GM10266 (cell line): ENCODE measurements at regions not wholly inside any gene's neighbourhood (a gene's known extent, or its start where the extent isn't known, plus 50 kb on each side); places are given as distances from the start of the nearest gene placed in this dataset.

Experiments used
- DNase-seq: peaks from one replicate; pipeline ENCODE4 v3.0.0; 2012; ENCODE audit errors: extremely low spot score
- TF ChIP-seq, protein P1 (sequence below): IDR thresholded peaks from 2 replicates; pipeline ENCODE4 v1.5.1; 2012; ENCODE audit warnings: mild to moderate bottlenecking, low read depth; ENCODE audit not compliant: control insufficient read depth, insufficient read depth; ENCODE audit errors: missing control alignments

DNA sequence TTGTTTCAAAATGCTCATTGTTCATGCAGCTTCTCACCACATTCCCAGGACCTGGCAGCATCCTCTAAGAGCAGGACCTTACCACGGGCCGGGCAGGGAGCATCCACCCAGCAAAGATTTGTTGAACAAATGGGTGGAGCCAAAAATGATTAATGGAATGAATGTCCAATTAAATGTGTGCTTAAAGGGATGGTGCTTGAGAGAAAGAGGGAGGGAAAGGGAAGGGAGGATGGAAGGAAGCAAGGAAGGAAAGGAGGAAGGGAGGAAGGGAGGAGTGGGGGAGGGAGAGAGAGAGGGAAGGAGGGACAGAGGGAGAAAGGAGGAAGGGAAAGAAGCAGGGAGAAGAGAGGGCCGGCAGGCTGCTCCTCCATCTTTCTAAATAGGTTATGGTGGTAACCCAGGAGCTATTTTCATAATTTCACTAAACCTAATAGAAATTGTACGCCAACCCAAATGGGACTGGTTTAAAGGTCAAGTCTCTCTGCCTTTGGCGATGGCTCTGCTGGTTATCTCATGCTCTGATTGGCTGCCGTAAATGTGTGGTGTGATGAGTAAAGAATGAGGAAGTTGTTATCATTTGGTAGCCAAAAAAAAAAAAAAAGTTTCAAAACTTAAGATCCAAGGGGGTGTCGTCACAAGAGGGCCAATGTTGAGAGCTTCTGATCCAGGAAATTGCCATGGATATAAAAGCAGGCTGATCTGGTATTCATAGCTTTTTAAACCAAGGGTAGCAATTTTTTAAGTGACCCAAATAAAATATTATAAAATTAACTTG lies 126.7 kb upstream of the FOXF1 start:
- DNase-seq: no peak

GRCh38 chr16:86384263-86384649 lies 126.1 kb upstream of the FOXF1 start:
- TF ChIP-seq, protein P1, sequence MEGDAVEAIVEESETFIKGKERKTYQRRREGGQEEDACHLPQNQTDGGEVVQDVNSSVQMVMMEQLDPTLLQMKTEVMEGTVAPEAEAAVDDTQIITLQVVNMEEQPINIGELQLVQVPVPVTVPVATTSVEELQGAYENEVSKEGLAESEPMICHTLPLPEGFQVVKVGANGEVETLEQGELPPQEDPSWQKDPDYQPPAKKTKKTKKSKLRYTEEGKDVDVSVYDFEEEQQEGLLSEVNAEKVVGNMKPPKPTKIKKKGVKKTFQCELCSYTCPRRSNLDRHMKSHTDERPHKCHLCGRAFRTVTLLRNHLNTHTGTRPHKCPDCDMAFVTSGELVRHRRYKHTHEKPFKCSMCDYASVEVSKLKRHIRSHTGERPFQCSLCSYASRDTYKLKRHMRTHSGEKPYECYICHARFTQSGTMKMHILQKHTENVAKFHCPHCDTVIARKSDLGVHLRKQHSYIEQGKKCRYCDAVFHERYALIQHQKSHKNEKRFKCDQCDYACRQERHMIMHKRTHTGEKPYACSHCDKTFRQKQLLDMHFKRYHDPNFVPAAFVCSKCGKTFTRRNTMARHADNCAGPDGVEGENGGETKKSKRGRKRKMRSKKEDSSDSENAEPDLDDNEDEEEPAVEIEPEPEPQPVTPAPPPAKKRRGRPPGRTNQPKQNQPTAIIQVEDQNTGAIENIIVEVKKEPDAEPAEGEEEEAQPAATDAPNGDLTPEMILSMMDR: no peak
- DNase-seq: no peak

More for the DNA sequence above, 126.7 kb upstream of the FOXF1 start:
- TF ChIP-seq, protein P1: no peak

GRCh38 chr16:86384980-86385379 lies 125.3 kb upstream of the FOXF1 start:
- TF ChIP-seq, protein P1: no peak
- DNase-seq: no peak

DNA sequence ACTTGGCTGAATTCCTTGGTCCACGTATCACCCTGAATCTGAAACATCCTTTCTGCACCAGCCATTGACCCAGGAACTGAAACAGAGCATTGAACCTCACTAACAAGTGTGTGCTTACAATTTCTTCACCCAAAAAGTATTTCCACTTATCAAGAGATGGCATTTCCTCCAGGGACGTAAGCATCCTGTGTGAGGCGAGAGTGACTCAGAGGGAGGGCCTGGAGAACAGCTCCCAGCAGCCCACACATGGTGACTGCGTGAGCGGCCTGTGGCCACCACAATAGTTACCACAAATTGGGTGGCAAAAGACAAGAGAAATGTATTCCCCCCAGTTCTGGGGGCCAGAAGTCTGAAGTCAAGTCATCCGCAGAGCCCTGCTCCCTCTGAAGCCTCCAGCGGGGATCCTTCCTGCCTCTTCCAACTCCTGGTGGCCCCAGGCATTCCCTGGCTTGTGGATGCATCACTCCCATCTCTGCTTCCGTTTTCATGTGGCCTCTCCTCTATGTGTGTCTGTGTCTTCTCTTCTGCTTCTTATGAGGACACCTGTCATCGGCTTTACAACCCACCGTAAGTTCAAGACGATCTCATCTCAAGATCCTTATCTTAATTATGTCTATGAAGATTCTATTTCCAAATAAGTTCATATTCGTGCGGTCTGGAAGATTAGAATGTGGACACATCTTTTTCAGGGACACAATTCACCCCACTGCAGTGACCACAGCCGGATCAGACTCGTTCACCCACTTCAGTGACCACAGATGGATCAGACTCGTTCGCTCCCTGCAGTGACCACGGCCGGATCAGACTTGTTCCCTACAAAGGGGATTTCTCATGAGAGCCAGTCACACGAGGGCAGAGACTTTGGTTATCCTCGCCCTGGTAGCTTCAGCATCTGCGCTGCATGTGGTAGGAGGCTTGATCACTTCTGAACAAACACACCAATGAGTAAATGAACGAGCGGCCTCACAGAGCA lies 122.6 kb upstream of the FOXF1 start:
- TF ChIP-seq, protein P1: no peak
- DNase-seq: no peak

DNA sequence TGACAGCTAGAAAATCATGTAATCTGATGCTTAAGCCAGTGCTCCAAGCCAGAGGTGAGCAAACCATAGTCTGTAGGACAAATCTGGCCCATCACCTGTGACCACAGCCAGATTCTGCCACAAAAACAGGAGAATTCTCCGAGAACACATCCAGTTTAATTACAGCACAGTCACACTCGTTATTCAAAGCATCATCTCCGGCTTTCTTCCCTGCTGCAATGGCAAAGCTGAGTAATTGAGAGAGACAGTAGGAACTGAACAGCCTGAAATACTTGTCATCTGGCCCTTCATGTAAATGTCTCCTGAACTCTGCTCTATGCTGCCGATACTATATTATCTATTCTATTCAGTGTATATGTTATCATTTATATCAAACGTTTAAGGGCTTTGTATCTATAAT lies 121.4 kb upstream of the FOXF1 start:
- TF ChIP-seq, protein P1: no peak
- DNase-seq: no peak

DNA sequence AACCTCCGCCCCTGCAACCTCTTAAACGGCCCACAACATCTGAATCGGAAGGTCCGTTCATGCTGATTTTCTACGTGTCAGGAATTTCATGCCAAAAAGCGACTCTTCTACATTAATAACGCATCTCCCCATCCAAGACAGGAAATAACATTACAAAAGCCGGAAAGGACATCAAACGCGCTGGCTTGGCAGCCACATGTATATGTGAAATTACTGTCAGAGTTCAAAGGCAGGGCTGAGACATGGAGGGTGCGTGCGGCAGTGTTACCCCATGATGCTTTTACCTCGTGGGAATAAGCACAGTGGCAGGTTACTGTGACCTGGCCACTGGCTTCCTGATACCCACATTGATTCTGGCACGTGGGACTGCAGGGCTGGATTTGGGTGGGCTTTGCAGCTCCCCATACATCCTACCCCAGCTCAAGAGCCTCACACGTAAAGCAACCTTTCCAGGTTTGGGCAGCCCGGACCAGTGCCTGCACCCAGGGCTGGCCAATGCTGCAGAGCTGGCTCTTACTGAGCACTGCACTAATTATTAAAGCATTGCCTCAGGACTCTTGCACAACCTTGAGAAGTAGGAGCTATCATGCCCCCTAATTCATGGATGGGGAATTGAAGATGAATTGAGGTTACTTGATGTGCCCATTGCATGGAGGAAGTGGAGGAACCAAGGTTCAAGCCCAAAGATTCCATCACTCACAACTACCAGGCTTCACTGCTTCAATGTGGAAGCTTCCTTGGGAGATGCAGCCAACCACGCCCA lies 120.6 kb upstream of the FOXF1 start:
- no peak for DNase-seq
- TF ChIP-seq, protein P1: no peak

- DNase-seq: no peak
- TF ChIP-seq, protein P1: no peak
These were observed 120.0 kb upstream of the FOXF1 start for GRCh38 chr16:86390335-86390734.
